Stomach (tissue), 4 donors: ENCODE measurements at regions not wholly inside any gene's neighbourhood (a gene's known extent, or its start where the extent isn't known, plus 50 kb on each side); places are given as distances from the start of the nearest gene placed in this dataset.

ENCODE experiments used
- CTCF ChIP-seq, 7 experiments: fragments of 450-650 bp in 4 of 7; fragments of 200-600 bp in 3 of 7; sonication (generic) in 3 of 7; IDR thresholded peaks; one replicate each; pipeline ENCODE4 v1.5.1; 2016 to 2019; ENCODE audit warnings: antibody characterized with exemption in 7 of 7, control low read depth in 2 of 7, mild to moderate bottlenecking in 1 of 7
- POLR2AphosphoS5 ChIP-seq, 3 donors: sonication (generic); formaldehyde crosslinking; IDR thresholded peaks; one replicate each; pipeline ENCODE4 v1.6.1; 2016; ENCODE audit warnings: antibody characterized with exemption in 3 of 3

- no peak for TF ChIP-seq CTCF (IDR thresholded peaks at IDR 0.05)
- no peak for TF ChIP-seq POLR2AphosphoS5 (IDR thresholded peaks at IDR 0.05)
Observed at GRCh38 chr13:73741742-73742141, 392.5 kb downstream of the KLF12 start.
